GM12892 (cell line): ENCODE measurements at regions not wholly inside any gene's neighbourhood (a gene's known extent, or its start where the extent isn't known, plus 50 kb on each side); places are given as distances from the start of the nearest gene placed in this dataset.

Experiments used
- POLR2A ChIP-seq: IDR thresholded peaks from 2 replicates; pipeline ENCODE4 v1.6.1; 2011; ENCODE audit warnings: low read depth, low read length, control low read depth
- POLR2AphosphoS5 ChIP-seq: IDR thresholded peaks from 2 replicates; pipeline ENCODE4 v1.6.1; 2011; ENCODE audit warnings: low read depth, low read length, control low read depth
- TAF1 ChIP-seq: IDR thresholded peaks from 2 replicates; pipeline ENCODE4 v1.6.1; 2011; ENCODE audit warnings: low read depth, mild to moderate bottlenecking, control low read depth, low read length, borderline replicate concordance

GRCh38 chr20:60431349-60431748 is 473.1 kb downstream of the CDH26 start:
- TF ChIP-seq POLR2A (no peak), POLR2AphosphoS5 (no peak), TAF1 (no peak)
